MM.1S (cell line): ENCODE measurements at regions not wholly inside any gene's neighbourhood (a gene's known extent, or its start where the extent isn't known, plus 50 kb on each side); places are given as distances from the start of the nearest gene placed in this dataset.

Experiments
- DNase-seq: peaks from one replicate; pipeline ENCODE4 v3.0.0-alpha.2; 2015
- H2AFZ ChIP-seq: fragments of 300-600 bp; sonication (generic); 2 replicates; pipeline ENCODE4 v1.6.0; 2016; ENCODE audit warnings: antibody characterized with exemption, low read length
- H3F3A ChIP-seq: fragments of 300-600 bp; sonication (generic); 2 replicates; pipeline ENCODE4 v1.6.1; 2016; ENCODE audit warnings: mild to moderate bottlenecking, antibody characterized with exemption, low read length, moderate library complexity, mixed read lengths; ENCODE audit not compliant: insufficient read depth
- H3K27ac ChIP-seq: fragments of 300-600 bp; sonication (generic); 2 replicates; pipeline ENCODE4 v1.5.1; 2016; ENCODE audit warnings: mild to moderate bottlenecking, low read length
- H3K27me3 ChIP-seq: fragments of 300-600 bp; sonication (generic); replicated peaks from 2 replicates; pipeline ENCODE4 v1.6.0; 2016; ENCODE audit warnings: low read length; ENCODE audit not compliant: insufficient read depth
- H3K36me3 ChIP-seq: fragments of 300-600 bp; sonication (generic); replicated peaks from 2 replicates; pipeline ENCODE4 v1.6.1; 2016; ENCODE audit warnings: mild to moderate bottlenecking, low read length, mixed read lengths; ENCODE audit not compliant: insufficient read depth
- H3K4me1 ChIP-seq: fragments of 300-600 bp; sonication (generic); 2 replicates; pipeline ENCODE4 v1.6.1; 2016; ENCODE audit warnings: low read length, mixed read lengths
- H3K4me2 ChIP-seq: fragments of 300-600 bp; sonication (generic); 2 replicates; pipeline ENCODE4 v1.6.0; 2016; ENCODE audit warnings: low read depth, low read length
- H3K4me3 ChIP-seq: fragments of 300-600 bp; sonication (generic); 2 replicates; pipeline ENCODE4 v1.5.1; 2016; ENCODE audit warnings: low read length, mixed read lengths
- H3K79me2 ChIP-seq: fragments of 300-600 bp; sonication (generic); 2 replicates; pipeline ENCODE4 v1.6.1; 2016; ENCODE audit warnings: mixed run types, low read length, mixed read lengths
- H3K9ac ChIP-seq: fragments of 300-600 bp; sonication (generic); 2 replicates; pipeline ENCODE4 v1.6.1; 2016; ENCODE audit warnings: low read length, mixed read lengths
- H3K9me2 ChIP-seq: fragments of 300-600 bp; sonication (generic); replicated peaks from 2 replicates; pipeline ENCODE4 v1.6.1; 2016; ENCODE audit warnings: mild to moderate bottlenecking, low read length, mixed read lengths; ENCODE audit not compliant: insufficient read depth
- H3K9me3 ChIP-seq: fragments of 300-600 bp; sonication (generic); replicated peaks from 2 replicates; pipeline ENCODE4 v1.6.1; 2016; ENCODE audit warnings: mild to moderate bottlenecking, low read length, mixed read lengths; ENCODE audit not compliant: insufficient read depth
- H4K20me1 ChIP-seq: fragments of 300-600 bp; sonication (generic); 2 replicates; pipeline ENCODE4 v1.6.1; 2016; ENCODE audit warnings: mild to moderate bottlenecking, low read length, moderate library complexity, mixed read lengths; ENCODE audit not compliant: insufficient read depth
- EZH2 ChIP-seq: fragments of 300-600 bp; sonication (generic); optimal IDR thresholded peaks from 2 replicates; pipeline ENCODE3; 2017; ENCODE audit warnings: low read depth, mild to moderate bottlenecking, antibody characterized with exemption, low read length, mixed read lengths
- EZH2phosphoT487 ChIP-seq: fragments of 300-600 bp; sonication (generic); IDR thresholded peaks from 2 replicates; pipeline ENCODE4 v1.6.1; 2018; ENCODE audit warnings: antibody characterized with exemption, low read length
- TF ChIP-seq, protein P1 (sequence below): fragments of 300-600 bp; sonication (generic); IDR thresholded peaks from 2 replicates; pipeline ENCODE4 v1.5.1; 2016; ENCODE audit warnings: antibody characterized with exemption, low read length, mixed read lengths

DNA sequence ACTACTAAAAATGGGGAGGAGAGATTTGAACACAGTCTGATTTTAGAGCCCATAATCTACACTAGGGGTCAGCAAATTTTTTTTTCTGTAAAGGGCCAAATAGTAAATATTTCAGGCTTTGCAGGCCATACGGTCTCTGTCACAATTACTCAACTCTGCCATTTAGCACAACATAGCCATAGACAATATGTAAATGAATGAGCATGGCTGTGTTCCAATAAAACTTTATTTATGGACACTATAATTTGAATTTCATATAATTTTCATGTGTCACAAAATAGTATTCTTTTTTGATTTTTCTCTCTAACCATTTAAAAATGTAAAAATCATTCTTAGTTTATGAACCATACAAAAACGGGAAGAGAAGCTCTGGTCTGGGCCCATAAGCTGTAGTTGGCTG lies 309.4 kb downstream of the GPD2 start:
- Histone ChIP-seq H3K4me3 (no peak overlapping the region), H4K20me1 (no peaks in the 10 kb centered on the region), H3K79me2 (no peaks in the 10 kb centered on the region), H3K4me1 (peaks cover 16% of the 10 kb centered on the region), H2AFZ (no peak overlapping the region), H3F3A (no peaks in the 10 kb centered on the region), H3K27me3 (no peaks in the 10 kb centered on the region), H3K27ac (no peak overlapping the region), H3K9ac (no peak overlapping the region), H3K9me2 (no peaks in the 10 kb centered on the region), H3K9me3 (no peaks in the 10 kb centered on the region), H3K36me3 (no peaks in the 10 kb centered on the region), H3K4me2 (no peak overlapping the region)
- TF ChIP-seq, protein P1, sequence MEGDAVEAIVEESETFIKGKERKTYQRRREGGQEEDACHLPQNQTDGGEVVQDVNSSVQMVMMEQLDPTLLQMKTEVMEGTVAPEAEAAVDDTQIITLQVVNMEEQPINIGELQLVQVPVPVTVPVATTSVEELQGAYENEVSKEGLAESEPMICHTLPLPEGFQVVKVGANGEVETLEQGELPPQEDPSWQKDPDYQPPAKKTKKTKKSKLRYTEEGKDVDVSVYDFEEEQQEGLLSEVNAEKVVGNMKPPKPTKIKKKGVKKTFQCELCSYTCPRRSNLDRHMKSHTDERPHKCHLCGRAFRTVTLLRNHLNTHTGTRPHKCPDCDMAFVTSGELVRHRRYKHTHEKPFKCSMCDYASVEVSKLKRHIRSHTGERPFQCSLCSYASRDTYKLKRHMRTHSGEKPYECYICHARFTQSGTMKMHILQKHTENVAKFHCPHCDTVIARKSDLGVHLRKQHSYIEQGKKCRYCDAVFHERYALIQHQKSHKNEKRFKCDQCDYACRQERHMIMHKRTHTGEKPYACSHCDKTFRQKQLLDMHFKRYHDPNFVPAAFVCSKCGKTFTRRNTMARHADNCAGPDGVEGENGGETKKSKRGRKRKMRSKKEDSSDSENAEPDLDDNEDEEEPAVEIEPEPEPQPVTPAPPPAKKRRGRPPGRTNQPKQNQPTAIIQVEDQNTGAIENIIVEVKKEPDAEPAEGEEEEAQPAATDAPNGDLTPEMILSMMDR = no peak
- TF ChIP-seq EZH2phosphoT487 = no peak
- no peak for TF ChIP-seq EZH2
- no peak for DNase-seq

- H3K27me3 ChIP-seq = no peaks in the 10 kb centered on the region
- DNase-seq = no peak
- no peak overlapping the region; the same call in 1 of the 2 replicates for H3K4me3 ChIP-seq
- H3K9ac ChIP-seq = no peak overlapping the region
- H3K36me3 ChIP-seq = no peaks in the 10 kb centered on the region
- no peaks in the 10 kb centered on the region for H3F3A ChIP-seq
- no peaks in the 10 kb centered on the region for H4K20me1 ChIP-seq
- H3K9me3 ChIP-seq = no peaks in the 10 kb centered on the region
- 0 out of 2 replicates have a peak overlapping the region, but pooled peaks have one; percentile 2 for H3K27ac ChIP-seq
- peaks cover 16% of the 10 kb centered on the region for H3K4me1 ChIP-seq
- no peaks in the 10 kb centered on the region for H3K9me2 ChIP-seq
- H3K79me2 ChIP-seq = no peaks in the 10 kb centered on the region
- H3K4me2 ChIP-seq = peak overlapping the region; percentile 60
- TF ChIP-seq, protein P1 = no peak
- TF ChIP-seq EZH2 (no peak), EZH2phosphoT487 (no peak)
- peak overlapping the region; percentile 39; the same call in 1 of the 2 replicates for H2AFZ ChIP-seq
These were observed 312.0 kb downstream of the GPD2 start for GRCh38 chr2:156748221-156748620.

GRCh38 chr2:156752042-156752441 lies 315.9 kb downstream of the GPD2 start:
- no peak overlapping the region for H3K4me2 ChIP-seq
- H3K4me3 ChIP-seq = no peak overlapping the region
- no peaks in the 10 kb centered on the region for H3K36me3 ChIP-seq
- H2AFZ ChIP-seq = no peak overlapping the region
- no peaks in the 10 kb centered on the region for H3K27me3 ChIP-seq
- no peak overlapping the region for H3K9ac ChIP-seq
- no peaks in the 10 kb centered on the region for H3K9me3 ChIP-seq
- TF ChIP-seq EZH2 (no peak), EZH2phosphoT487 (no peak)
- TF ChIP-seq, protein P1 = no peak
- no peaks in the 10 kb centered on the region for H3K79me2 ChIP-seq
- H3K9me2 ChIP-seq = no peaks in the 10 kb centered on the region
- H3F3A ChIP-seq = no peaks in the 10 kb centered on the region
- no peaks in the 10 kb centered on the region for H4K20me1 ChIP-seq
- H3K27ac ChIP-seq = no peak overlapping the region
- peaks cover 16% of the 10 kb centered on the region for H3K4me1 ChIP-seq
- DNase-seq = no peak
